ENCODE measurements at regions not wholly inside any gene's neighbourhood (a gene's known extent, or its start where the extent isn't known, plus 50 kb on each side); places are given as distances from the start of the nearest gene placed in this dataset.

DNA sequence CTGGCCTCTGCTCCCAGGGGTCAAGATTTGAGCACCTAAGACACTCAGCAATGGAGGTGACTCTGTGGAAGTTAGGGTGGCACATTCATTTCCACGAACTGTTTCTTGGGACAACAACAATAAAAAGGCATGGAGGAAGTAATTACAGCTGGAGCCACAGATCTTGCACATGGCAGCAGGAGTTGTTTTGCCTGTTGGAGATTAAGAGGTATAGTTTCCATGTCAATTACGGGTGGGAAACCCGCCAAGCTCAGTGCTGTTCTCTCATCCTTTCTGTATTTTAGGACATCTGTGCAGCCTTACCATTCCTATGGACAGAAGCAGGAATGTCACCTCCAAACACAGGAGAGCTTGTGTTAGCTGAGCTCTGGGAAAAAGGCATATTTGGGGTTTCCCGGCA, 201.2 kb downstream of the SNX10 start:
- 74% methylated on average over 4 of the region's 4 CpGs for WGBS
- Histone ChIP-seq H3K4me3 (no peak overlapping the region), H3K27ac (replicated peaks in 1 of 4) (no peak overlapping the region), H3K9me3 (no peaks in the 10 kb centered on the region), H3K4me1 (no peaks in the 10 kb centered on the region), H3K36me3 (no peaks in the 10 kb centered on the region), H3K27me3 (peaks cover 0 to 3% (median 0%) of the 10 kb centered on the region in 4 donors)
- no peak for TF ChIP-seq EP300 (IDR thresholded peaks at IDR 0.05)
- no peak for DNase-seq (ENCODE audit: extremely low spot score)
- intact Hi-C loops (cut with DNase I) = no loop called here

DNA sequence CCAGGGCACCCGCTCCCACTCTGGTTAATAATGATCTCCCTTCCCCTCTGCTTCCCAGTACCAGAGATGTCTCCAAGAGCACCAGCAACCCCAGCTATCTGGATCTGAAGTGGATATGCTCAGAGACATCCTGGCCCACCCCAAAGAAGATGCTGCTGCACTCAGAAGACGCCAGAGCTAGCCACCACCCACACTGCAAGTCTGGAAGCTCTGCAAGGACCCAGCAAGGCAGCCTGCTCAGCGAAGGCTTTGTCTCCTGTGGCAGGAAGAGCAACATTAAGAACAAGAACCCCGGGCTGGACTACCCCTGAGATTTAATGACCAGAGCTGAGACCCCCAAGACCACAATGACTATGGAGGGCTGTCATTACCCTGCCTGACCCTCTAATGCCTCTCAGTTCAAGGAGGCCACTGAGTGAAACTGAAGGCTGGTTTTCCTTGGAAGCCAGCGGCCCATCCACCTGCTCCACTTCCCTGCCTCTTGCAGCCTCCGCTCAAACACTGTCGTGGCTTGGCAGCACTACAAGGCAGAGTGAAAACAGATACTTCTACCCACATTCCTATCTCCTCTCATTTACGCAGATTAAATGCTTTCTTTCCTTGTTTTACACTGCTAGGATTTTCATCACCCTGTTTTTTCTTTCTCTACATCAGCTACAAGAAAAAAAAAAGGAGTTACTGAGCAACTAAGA, 202.2 kb downstream of the SNX10 start:
- WGBS = 92% methylated on average over 7 of the region's 8 CpGs
- no peaks in the 10 kb centered on the region for H3K9me3 ChIP-seq
- no peak overlapping the region for H3K27ac ChIP-seq (replicated peaks in 1 of 4)
- H3K36me3 ChIP-seq = no peaks in the 10 kb centered on the region
- TF ChIP-seq POLR2AphosphoS5 (IDR thresholded peaks at IDR 0.05) (no peak), EP300 (IDR thresholded peaks at IDR 0.05) (no peak), POLR2A (IDR thresholded peaks at IDR 0.05; ENCODE audit: low read depth) (no peak)
- TF ChIP-seq, protein P1, sequence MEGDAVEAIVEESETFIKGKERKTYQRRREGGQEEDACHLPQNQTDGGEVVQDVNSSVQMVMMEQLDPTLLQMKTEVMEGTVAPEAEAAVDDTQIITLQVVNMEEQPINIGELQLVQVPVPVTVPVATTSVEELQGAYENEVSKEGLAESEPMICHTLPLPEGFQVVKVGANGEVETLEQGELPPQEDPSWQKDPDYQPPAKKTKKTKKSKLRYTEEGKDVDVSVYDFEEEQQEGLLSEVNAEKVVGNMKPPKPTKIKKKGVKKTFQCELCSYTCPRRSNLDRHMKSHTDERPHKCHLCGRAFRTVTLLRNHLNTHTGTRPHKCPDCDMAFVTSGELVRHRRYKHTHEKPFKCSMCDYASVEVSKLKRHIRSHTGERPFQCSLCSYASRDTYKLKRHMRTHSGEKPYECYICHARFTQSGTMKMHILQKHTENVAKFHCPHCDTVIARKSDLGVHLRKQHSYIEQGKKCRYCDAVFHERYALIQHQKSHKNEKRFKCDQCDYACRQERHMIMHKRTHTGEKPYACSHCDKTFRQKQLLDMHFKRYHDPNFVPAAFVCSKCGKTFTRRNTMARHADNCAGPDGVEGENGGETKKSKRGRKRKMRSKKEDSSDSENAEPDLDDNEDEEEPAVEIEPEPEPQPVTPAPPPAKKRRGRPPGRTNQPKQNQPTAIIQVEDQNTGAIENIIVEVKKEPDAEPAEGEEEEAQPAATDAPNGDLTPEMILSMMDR (IDR thresholded peaks at IDR 0.05) = no peak
- H3K27me3 ChIP-seq = peaks cover 0 to 3% (median 0%) of the 10 kb centered on the region in 4 donors
- no peak for DNase-seq (ENCODE audit: extremely low spot score)
- H3K4me1 ChIP-seq = no peaks in the 10 kb centered on the region
- H3K4me3 ChIP-seq = no peak overlapping the region
- intact Hi-C loops (cut with DNase I) = no loop called here

GRCh38 chr7:26495569-26495968, 203.9 kb downstream of the SNX10 start:
- Histone ChIP-seq H3K4me1 (no peaks in the 10 kb centered on the region), H3K27me3 (peaks cover 0 to 3% (median 1%) of the 10 kb centered on the region in 4 donors), H3K9me3 (no peaks in the 10 kb centered on the region), H3K27ac (replicated peaks in 1 of 4) (no peak overlapping the region), H3K4me3 (no peak overlapping the region), H3K36me3 (no peaks in the 10 kb centered on the region)
- no peak for DNase-seq (ENCODE audit: extremely low spot score)
- TF ChIP-seq POLR2AphosphoS5 (IDR thresholded peaks at IDR 0.05) (no peak), POLR2A (IDR thresholded peaks at IDR 0.05; ENCODE audit: low read depth) (no peak), EP300 (IDR thresholded peaks at IDR 0.05) (no peak)
- TF ChIP-seq, protein P1 (IDR thresholded peaks at IDR 0.05) = no peak
- intact Hi-C loops (cut with DNase I) = no loop called here
- 87% methylated on average over 2 of the region's 2 CpGs for WGBS

DNA sequence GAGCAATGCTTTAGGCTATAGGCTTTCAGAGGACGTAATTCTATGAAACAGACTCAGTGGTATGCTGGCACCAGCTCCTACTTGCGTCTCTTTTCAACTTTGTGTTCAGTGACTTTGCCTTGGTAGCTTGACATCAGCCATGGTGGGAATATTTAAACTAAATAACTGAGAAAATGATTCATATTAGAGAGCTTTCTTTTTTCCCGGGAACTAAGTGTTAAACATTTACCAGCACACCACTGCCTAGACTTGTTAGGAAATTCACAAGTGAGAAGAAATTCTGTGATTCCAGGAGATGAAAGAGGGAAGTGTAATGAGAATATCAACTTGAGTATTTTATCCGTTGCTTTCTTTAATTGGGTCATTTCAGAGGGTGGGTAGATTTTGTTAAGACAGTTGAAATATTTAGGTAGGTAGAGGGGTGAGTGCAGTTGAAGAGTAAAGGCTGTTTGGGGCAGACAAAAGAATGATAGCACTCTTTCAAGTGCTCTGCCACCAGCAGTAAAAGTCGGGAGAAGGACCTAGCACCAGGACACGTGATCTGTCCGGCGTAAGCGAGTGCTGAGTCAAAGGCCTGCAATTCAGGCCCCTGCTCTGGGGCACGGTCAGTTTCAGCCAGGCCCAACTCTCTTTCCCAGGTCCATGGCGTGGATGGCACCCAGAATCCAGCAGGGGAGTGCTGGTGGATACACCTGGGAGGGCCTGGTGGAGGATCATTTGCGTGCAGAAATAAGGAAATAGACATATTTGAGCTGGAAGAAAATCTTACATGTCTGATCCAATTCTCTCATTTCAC, 206.3 kb downstream of the SNX10 start:
- Histone ChIP-seq H3K4me1 (no peaks in the 10 kb centered on the region), H3K36me3 (no peaks in the 10 kb centered on the region), H3K27me3 (peaks cover 0 to 3% (median 1%) of the 10 kb centered on the region in 4 donors), H3K9me3 (no peaks in the 10 kb centered on the region), H3K4me3 (no peak overlapping the region), H3K27ac (replicated peaks in 1 of 4) (no peak overlapping the region)
- intact Hi-C loops (cut with DNase I) = no loop called here
- no peak for DNase-seq (ENCODE audit: extremely low spot score)
- no peak for TF ChIP-seq POLR2AphosphoS5 (IDR thresholded peaks at IDR 0.05)
- TF ChIP-seq POLR2A (IDR thresholded peaks at IDR 0.05; ENCODE audit: low read depth) = no peak
- TF ChIP-seq EP300 (IDR thresholded peaks at IDR 0.05) = no peak
- TF ChIP-seq, protein P1 (IDR thresholded peaks at IDR 0.05) = no peak
- WGBS = 84% methylated on average over 12 of the region's 12 CpGs

DNA sequence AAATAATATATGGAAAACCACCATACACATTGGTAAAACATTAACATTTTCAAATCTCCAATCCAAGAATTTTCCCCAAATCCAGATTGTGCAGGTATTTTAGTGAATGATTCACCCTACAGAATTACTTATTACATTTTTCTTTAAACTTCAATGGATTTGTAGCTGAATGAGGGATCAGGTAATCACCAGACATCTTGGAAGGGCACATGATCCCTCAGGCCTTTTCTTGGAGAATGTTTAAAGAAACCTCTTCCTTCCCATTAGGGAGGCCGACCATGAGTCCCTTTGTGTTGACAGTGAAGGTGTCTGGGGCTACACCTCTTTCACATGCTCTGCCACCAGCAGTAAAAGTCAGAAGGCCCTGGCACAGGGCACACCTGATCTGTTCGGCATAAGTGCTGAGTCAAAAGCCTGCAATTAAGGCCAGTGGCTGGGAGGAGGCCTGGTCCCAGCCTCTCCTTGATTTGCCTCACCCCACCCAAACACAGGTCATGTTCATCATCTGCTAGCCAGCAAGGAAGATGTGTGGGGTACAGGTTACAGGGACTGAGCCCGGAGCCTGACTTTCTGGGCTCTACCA, 207.7 kb downstream of the SNX10 start:
- no peak for TF ChIP-seq POLR2A (IDR thresholded peaks at IDR 0.05; ENCODE audit: low read depth)
- TF ChIP-seq, protein P1 (IDR thresholded peaks at IDR 0.05) = no peak
- TF ChIP-seq EP300 (IDR thresholded peaks at IDR 0.05) = no peak
- TF ChIP-seq POLR2AphosphoS5 (IDR thresholded peaks at IDR 0.05) = no peak
- Histone ChIP-seq H3K4me3 (no peak overlapping the region), H3K27ac (replicated peaks in 1 of 4) (no peak overlapping the region), H3K9me3 (no peaks in the 10 kb centered on the region), H3K27me3 (peaks cover 0 to 3% (median 0%) of the 10 kb centered on the region in 4 donors), H3K4me1 (no peaks in the 10 kb centered on the region), H3K36me3 (no peaks in the 10 kb centered on the region)
- DNase-seq (ENCODE audit: extremely low spot score) = no peak
- 88% methylated on average over 2 of the region's 3 CpGs for WGBS
- intact Hi-C loops (cut with DNase I) = no loop called here

Data from esophagus muscularis mucosa (tissue), 4 donors.